LNCaP clone FGC (cell line): ENCODE measurements at regions not wholly inside any gene's neighbourhood (a gene's known extent, or its start where the extent isn't known, plus 50 kb on each side); places are given as distances from the start of the nearest gene placed in this dataset.

ENCODE experiments used
- DNase-seq: peaks from one replicate; pipeline ENCODE4 v3.0.0-alpha.2; 2011; ENCODE audit warnings: low read depth
- H3K4me3 ChIP-seq: 2 replicates; pipeline ENCODE4 v1.5.1; 2011; ENCODE audit warnings: mild to moderate bottlenecking, low read depth, low read length, control low read depth
- TF ChIP-seq, protein P1 (sequence below): IDR thresholded peaks from 2 replicates; pipeline ENCODE4 v1.5.1; 2012; ENCODE audit warnings: mild to moderate bottlenecking; ENCODE audit not compliant: control insufficient read depth, insufficient read depth; ENCODE audit errors: extremely low read depth

DNA sequence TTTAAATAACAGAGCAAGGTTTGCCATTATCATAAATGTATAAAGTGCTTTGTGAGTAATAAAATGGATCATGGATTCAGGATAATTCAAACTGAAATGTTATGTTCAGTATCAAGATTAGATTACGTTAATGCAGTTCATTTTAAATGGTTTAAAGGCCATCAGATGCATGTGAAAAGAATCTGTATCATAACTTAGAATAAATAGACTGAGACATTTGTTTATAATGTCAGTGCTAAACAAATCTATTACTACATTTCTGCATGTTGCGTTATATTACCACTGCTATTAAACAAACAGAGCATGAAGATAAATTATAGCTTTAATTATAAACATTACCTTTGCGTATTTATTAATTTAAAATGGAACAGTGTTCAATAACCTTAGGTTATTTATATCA is 160.2 kb downstream of the TOX3 start:
- TF ChIP-seq, protein P1, sequence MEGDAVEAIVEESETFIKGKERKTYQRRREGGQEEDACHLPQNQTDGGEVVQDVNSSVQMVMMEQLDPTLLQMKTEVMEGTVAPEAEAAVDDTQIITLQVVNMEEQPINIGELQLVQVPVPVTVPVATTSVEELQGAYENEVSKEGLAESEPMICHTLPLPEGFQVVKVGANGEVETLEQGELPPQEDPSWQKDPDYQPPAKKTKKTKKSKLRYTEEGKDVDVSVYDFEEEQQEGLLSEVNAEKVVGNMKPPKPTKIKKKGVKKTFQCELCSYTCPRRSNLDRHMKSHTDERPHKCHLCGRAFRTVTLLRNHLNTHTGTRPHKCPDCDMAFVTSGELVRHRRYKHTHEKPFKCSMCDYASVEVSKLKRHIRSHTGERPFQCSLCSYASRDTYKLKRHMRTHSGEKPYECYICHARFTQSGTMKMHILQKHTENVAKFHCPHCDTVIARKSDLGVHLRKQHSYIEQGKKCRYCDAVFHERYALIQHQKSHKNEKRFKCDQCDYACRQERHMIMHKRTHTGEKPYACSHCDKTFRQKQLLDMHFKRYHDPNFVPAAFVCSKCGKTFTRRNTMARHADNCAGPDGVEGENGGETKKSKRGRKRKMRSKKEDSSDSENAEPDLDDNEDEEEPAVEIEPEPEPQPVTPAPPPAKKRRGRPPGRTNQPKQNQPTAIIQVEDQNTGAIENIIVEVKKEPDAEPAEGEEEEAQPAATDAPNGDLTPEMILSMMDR = no peak
- no peak overlapping the region for H3K4me3 ChIP-seq
- DNase-seq = no peak

DNA sequence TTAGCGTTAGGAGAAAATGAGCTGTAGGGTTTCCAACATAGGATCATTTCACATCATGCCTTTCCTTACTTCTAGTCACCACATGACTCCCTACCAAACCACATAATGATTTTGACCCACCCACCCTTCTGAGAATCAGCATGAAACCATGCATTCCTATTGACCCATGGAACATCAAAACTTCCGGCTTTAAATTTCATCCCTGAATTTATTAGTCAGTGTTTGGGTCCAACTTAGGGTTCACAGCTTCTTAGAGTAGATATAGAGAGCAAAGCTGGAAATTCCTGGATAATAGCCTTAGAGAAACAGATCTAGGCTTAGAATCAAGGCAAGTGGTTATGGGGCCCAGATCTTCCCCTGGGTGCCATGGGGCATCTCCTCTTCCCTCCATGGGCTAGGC is 162.6 kb downstream of the TOX3 start:
- TF ChIP-seq, protein P1 = no peak
- H3K4me3 ChIP-seq = no peak overlapping the region
- DNase-seq = no peak

DNA sequence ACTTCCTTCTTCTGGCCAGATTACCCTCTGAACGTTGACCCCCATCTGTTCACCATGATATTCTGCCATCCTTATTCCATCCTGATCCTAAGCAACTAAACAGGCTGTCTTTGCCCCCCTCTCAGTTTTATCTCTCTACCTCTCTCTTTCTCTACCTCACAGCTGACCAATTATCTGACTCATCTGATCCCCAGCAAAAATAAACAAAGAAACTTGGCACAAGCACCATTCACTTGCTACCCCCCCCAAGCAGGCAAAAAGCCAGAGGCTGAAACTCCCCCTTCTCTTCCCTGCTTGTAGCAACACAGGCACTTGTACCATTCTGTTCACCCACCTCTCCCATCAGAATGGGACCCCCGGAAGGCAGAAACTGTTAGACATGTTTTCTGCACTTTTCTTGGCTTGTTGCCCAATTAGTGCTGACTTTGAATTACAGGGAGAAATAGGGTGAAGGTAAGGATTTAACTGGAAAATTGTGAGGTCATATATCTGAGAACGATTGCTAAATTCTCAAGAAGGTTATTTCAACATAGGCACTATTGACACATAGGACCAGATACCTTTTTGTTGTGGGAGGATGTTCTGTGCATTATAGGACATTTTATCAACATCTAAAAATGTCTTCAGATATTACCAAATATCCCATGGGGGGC is 163.2 kb downstream of the TOX3 start:
- no peak for DNase-seq
- H3K4me3 ChIP-seq = no peak overlapping the region
- TF ChIP-seq, protein P1 = no peak

DNA sequence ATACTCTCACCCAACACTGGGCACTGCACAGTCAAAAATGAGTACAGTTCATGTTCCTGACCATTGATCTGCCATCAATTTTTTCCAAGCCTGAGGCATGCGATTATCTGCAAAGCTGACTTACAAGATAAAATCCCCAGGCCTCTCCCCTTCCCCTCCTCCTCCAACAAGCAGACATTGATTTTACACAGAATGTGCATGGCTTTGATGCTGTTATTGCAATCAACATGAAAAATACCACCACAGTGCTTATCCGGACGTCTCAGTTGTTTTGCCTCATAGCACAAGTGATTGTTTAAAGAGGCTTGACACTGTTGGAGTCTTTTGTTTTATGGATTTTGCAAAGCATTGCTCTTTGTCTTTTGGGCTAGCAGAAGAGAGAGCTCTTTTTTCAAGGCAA is 163.8 kb downstream of the TOX3 start:
- no peak overlapping the region for H3K4me3 ChIP-seq
- no peak for DNase-seq
- TF ChIP-seq, protein P1 = no peak

DNA sequence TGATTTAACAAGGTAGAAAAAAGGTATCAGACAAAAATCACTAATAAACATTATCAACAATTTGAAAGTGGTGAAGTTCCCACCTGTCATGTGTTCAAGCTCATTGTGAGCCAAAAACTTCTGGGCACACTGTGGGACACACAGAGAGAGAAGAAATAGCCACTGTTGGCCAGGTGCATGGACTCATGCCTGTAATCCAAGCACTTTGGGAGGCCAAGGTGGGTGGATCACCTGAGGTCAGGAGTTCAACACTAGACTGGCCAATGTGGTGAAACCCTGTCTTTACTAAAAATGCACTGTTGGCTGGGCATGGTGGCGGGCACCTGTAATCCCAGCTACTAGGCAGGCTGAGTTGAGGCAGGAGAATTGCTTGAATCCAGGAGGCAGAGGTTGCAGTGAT is 167.4 kb downstream of the TOX3 start:
- no peak for DNase-seq
- TF ChIP-seq, protein P1 = no peak
- no peak overlapping the region for H3K4me3 ChIP-seq

DNA sequence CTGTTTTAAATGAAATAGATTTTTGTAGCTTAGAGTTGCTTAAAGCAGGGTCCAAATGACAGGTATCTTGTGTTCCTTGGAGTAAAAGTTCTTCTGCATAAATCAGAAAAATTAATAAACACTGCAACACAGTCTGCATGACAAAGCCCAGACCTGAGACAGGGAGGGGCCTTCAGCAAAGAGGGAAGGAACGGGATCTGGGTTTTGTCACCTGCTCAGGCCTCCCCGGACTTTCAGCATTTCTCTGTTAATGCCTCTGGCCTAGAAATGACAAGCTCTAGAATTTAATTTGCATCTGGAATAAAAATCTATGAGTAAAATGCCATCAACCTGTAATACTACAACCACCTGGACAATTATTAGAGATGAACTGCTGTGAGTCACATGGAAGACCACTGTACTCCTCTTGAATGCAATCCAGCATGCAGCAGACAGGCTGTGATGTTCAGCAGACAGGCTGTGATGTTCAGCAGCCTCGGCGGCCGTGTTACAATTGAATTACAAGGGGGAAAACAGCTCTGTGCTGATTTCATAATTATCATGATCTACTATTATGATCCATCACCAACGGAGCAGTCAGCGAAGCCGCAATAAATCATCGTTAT is 170.2 kb downstream of the TOX3 start:
- TF ChIP-seq, protein P1 = no peak
- DNase-seq = no peak
- H3K4me3 ChIP-seq = no peak overlapping the region

DNA sequence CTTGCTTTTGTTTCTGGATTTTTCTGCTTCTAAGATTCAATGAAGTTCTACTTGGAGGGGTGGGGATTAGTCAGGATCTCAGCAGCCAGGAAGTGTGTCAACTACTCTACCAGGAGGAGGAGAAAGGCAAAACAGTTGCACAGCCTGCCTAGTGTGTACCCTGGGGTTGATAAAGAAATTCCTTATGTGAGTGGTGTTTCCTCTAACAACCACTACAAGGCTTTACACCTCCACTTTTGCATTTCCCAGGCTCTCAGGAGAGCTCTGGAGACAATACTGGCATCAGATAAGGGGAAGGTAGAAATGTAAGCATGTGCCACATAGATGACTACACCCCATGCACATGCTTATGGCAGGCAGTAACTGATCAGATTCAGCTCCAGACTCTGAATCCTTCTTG is 174.6 kb downstream of the TOX3 start:
- TF ChIP-seq, protein P1 = no peak
- no peak overlapping the region for H3K4me3 ChIP-seq
- no peak for DNase-seq
